Skin of body (tissue), 1 donor: ENCODE measurements at regions not wholly inside any gene's neighbourhood (a gene's known extent, or its start where the extent isn't known, plus 50 kb on each side); places are given as distances from the start of the nearest gene placed in this dataset.
A peak's percentile ranks its signal among the peaks of the same experiment; 100 is the strongest.
"Not testable (repeated sequence)": the region's sequence is repeated elsewhere in the genome, so short reads cannot be mapped to it uniquely, and the experiment has no call there.

Source experiments
- DNase-seq: peaks from one replicate; lab custom pipeline; 2025; lab: John Stamatoyannopoulos, UW

DNA sequence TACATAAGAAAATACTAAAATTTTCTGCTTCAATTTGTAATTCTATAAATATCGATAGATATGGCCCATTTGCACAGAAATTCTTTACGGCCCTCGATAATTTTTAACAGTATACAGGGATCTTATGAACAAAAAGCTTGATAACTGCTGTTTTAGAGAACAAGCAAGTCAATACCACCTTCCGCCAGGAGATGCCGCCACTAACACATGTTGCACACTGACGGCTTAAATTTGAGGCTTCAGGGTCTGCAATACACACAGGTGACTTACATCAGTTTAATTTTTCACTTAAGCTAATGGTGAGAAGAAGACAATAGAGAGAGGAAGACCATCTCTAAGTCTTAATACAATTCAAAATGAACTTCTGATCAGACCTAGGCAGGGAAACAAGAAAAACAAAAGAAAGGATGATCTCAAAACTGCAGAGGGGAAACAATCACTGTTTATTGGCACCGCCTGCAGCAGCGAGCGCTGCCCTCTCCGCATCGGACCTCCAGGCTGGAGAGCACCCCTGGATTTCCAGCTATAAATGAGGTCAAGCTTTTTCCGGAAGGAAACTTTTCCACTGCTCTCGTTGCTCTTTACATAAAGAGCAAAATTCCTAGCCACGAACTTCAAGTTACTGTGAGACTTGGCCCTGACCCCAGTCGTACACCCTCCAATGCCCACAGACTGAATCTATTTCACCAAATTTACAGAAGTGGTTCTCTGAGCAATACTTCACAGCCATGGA is 53.9 kb downstream of the OTOR start:
- peak; percentile 28 for DNase-seq

DNA sequence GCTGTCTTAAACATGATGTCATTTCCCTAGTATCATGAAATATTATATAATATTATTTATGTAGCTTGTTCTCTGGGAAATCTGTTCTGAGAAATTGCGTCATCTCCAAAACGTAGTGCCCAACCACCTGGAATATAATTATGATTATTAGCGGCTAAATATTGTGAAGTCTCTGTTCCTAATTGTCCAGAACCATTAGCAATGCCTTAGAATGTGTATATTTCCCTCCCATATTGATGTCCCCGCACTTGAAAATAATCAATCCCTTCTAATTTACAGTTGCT is 54.4 kb downstream of the OTOR start:
- DNase-seq, result no peak

DNA sequence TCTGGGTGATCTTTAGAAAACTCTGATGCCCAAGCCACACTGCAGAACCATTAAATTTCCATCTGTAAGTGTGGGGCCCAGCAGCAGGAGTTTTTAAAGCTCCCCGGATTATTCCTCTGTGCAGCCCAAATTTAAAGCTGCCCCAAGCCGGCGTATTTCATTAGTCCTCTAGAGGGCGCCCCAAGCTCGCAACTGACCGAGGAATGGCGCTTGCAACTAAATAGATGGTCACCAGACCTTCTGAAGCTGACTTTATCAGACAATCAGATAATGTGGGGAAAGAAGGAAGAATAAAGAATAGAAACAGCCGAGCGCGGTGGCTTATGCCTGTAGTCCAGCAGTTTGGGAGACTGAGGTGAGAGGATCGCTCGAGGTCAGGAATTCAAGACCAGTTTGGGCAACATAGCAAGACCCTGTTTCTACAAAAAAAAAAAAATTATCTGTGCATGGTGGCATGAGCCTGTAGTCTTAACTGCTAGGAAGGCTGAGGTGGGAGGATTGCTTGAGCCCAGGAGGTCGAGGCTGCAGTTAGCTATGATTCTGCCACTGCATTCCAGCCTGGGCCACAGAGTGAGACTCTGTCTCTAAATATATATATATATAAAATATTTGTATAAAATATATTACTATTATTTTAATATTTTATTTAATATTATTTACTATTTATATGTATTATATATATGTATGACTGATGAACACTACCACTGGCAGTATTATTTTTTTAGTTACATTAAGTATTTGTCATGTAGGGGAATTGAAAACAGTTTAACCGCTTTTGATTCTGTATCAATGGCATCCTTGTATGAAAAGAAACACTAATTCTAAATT is 56.0 kb downstream of the OTOR start:
- DNase-seq, result peak; percentile 12

DNA sequence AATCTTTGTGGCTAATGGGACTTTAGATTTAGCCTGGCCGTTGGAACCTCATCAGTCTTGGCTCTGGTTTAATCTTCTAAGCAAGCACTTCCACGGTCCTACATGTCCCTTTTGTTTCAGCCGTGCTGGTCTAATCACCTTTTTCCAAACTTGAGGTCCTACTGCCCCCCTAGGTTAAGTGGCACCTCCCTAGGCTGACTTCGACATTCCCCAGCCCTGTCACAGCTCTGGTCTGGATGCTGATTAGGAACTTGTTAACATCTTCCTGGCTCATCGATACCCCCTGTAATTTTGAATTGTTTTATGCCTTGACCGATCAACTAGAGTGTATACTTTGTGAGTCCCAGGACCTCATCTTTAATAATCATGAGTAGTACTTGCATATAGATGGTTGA is 56.6 kb downstream of the OTOR start:
- no peak for DNase-seq

DNA sequence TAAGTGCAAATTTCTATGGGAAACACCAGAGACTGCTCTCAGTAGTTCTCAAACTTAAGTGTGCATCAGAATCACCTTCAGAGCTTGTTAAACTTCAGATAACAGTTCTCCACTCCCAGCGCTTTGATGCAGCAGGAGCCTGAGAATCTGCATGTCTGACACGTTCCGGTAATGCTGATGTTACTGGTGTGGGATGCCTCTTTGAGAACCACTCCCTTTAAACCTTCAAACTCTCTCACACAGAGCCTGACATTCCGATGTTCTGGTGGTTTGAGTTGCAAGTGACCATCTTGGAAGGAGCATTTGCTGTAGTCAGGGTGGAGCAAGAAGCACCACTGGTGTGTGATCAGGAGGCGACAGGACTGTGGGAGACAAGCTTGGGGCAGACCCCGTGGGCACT is 57.9 kb downstream of the OTOR start:
- DNase-seq, result no peak

DNA sequence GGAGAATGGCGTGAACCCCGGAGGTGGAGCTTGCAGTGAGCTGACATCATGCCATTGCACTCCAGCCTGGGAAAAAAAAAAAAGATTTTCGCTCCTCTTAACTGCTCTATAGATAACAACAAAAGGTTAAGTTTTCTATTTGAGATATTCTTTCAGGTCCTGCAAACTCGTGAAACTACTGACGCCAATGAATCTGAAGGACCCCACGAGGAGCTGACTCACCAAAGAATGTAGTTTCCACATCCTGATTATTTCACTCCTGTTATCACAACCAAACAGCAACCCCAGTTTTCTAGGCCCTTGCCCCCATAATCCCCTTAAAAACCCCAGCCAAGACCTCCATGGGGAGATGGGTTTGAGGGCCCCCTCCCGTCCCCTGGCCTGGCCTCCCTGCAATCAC is 58.7 kb downstream of the OTOR start:
- no peak for DNase-seq

DNA sequence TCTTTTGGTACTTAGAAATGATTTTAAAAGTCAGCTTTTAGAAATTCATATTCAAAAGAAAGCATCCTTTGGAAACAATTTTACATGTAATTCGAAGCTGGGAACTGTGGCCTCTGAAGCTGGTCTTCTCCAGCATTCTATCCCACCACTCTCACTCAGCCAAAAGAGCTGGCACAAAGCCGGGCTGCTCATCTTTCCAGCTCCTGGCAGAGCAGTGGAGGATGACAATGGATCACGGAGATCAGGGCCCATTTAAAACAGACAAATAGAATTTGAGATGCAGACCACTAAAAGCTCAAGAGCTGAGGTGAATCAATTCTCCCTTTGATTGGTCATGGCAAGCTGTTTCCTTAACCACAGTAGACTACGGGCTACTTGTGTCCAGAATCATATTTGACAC is 60.6 kb downstream of the OTOR start:
- no peak for DNase-seq

DNA sequence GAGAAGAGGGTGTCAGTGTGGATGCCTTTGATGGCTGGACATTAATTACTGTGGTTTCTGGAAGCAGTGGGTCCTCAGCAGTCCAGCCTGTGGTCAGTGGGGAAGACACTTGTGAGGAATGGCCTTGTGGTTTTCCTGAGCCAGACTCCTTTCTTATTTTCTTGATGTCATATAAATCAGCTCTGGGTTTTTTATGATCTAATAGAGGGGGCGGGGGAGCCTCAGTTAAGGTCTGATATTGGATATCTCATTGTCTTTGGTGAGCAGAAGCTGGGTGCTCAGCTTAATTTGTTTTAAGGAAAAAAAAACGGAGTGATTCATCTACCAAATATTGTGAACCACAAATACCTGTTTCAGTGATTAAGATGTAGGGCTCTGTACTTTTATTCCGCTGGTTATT is 62.1 kb downstream of the OTOR start:
- no peak for DNase-seq

DNA sequence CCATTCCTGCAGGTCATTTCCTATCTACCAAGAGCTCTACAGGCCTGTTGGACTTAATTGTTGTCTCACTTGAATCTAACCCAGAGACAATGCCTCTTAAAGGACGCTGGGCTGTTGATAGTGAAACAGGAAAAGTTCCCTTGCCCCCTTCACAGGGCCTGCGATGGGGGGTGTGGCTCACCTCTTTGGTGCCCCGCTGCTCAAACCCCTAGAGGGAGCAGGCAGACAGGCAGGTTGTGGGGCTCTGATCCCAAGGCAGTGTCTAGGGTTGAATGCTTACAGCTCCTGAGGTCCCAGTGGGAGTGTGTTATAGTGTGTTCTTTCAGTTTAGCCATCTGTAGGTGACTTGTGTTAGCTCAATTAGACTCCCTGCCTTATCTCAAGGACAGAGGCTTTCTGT is 68.0 kb downstream of the OTOR start:
- DNase-seq, result no peak

DNA sequence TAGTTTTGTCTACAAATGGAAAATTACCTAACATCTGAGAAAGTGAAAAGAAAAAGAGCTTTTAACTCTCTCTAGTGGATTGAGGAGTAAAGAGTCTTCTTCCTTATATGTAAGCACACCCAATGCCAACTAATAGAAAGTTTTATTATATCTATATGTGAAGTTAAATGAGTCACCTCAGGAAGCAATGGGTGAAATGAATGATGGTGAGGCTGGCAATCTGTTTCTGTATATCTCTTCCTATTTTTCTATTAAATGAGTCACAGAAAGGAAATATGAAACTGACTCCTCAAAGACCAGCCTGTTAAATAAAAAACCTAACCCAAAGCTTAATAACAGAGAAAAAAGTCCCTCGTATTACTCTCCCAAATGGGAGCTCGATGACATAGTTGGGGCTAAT is 71.3 kb downstream of the OTOR start:
- no peak for DNase-seq

DNA sequence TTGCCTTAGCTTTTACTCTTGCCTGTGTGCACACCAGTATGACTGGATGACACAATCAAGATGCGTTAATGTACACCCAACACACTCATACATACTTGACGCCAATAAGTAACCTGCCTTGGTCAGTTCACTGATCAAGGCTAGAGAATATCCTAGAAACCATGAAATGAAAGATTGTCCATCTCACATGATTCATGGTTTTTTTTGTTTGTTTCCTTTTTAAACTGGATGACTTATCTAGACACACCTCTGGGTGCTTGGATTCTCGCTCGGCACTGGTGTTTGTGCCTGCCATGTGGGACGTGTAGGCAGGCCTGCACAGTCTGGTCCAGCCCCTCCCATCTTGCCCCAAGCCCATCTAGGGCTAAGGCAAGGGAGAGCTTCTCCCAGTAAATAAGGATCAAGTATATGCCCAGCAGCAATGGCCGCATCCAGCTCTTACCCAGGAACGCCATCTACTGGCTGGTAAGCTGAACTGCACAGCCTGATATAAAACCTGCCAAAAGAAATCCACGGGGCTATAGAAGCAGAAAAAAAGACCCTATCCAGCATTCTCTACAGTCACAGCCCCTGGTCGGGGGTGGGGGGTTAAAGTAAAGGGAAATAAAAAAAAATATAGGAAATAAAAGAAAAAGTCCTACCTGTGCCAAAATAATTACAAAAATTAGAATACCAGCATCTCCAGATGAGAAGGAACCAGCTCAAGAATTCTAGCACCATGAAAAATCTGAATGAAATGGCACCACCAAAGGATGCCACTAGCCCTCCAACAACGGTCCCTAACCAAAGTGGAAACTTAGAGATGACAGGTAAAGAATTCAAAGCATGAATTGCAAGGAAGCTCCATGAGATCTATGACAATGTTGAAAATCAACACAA is 73.3 kb downstream of the OTOR start:
- no peak for DNase-seq

DNA sequence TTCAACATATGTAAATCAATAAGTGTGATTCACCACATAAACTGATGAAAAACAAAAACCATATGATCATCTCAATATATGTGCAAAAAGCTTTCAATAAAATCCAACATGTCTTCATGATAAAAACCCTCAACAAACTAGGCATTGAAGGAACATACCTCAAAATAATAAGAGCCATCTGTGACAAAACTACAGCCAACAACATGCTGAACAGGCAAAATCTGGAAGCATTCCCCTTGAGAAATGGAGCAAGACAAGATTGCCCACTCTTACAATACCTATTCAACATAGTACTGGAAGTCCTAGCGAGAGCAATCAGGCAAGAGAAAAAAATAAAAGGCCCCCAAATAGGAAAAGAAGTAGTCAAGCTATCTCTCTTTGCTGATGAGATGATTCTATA is 76.5 kb downstream of the OTOR start:
- DNase-seq, result no peak

DNA sequence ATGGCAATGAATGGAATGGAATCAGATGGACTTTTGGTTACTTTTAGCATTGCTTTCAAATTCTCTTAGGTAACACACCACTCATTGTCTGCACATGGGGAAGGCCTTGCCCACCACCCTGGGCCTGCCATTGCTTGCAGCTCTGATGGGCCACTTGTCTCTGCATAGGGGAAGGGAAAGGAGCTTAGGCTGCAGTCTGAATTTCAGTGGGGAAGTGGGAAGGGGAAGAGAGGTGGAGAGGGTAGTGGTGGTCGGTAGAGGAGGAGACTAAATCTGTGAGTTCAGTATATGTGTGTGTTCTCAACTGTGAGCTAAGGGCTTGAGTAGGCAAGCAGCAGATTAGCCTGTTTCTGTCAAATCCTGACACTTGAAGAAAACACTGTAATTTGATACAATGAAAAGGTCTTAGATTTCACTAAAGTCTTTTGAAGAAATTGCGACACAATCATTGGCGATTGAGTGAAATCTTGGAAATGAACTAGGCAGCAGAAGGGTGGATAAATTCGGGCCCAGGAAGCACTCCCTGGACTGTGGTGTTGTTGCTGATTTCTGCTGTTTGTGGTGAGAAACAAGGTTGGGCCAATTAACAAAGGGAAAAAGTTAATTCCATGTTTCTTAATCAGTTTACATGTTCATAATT is 80.6 kb downstream of the OTOR start:
- DNase-seq, result no peak

DNA sequence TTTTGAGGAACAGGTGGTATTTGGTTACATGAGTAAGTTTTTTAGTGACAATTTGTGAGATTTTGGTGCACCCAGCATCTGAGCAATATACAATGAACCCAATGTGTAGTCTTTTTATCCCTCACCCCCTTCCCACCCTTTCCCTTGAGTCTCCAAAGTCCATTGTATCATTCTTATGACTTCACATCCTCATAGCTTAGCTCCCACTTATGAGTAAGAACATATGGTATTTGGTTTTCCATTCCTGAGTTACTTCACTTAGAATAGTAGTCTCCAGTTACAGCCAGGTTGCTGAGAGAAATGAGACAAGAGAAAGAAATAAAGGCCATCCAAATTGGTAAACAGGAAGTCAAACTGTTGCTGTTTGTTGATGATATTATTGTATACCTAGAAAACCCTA is 87.5 kb downstream of the OTOR start:
- not testable (repeated sequence) for DNase-seq

DNA sequence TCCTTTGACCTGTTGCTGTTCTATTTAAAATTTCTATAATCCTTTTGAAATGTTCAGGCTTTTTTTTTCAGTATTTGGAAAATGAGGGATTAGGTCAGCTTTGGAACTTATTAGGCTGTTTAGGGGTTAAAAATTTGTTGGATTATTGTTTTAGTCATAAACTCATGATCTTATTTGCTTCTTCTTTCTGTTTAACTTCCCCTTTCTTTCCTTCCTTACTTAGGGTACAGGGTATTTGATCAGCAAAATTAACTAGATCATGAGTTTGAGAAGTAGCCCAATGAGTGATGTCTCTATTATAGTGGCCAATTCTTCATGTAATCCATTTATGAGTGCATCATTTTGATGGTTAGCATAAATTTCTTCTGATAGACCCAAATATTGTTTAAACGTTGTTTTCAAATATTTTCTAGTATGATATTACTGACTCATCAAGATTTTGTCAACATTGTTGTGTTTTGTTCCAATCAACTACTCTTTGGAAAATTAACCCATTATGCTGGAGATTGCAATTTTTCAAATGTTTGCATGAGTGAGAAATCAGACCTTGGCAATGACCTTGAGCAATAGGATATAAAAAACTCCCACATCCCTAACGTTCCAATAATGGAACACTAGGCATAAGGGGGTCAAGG is 94.4 kb downstream of the OTOR start:
- no peak for DNase-seq

DNA sequence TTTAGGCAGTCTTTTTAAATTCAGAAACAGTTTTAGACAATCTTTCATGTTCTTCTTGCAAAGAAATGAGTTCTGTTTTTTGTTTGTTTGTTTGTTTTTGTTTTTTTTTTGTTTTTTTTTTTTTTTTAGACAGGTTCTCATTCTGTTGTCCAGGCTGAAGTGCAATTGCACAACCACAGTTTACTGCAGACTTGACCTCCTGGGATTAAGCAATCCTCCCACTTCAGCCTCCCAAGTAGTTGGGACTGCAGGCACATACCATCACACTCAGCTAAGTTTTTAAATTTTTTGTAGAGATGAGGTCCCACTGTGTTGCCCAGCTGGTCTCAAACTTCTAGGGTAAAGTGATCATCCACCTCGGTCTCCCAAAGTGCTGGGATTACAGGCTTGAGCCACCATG is 96.2 kb downstream of the OTOR start:
- DNase-seq, result no peak

DNA sequence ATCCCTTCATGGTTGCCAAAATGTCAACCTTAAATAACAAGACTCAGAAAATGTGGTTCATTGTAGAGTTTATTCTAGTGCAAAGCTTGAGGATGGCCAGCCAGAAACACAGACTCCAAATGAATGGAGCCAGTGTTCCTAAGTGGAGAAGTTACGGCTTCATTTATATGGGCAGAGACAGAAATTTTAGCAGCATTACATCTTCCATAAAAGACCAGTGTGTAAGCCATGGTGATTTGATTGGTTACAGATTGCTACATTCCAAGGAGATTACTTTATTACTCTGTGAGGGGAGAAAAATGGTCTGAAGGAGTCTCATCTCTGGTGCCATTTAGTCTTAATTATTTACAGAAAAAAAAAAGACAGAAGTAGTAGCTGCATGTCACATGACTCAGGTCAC is 97.8 kb downstream of the OTOR start:
- DNase-seq, result peak; percentile 63

DNA sequence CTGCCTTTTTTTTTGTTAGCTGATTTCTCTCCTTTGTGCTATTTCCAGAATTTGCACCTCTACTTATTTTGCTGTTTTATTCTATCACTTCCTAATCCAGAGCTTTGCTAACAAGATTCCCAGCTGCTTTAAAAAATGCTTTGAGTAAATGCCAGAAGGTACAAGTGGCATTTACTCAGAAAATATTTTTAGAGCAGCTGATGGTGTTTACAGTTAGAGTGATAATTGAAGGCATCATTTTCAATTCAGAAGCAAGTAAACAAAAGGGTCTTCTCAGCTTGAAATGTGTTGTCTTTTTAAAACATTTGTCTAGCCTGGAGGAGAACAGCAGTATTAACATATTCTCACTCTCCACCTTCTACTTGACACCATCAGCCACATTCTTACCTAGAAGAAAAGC is 99.9 kb downstream of the OTOR start:
- DNase-seq, result no peak

DNA sequence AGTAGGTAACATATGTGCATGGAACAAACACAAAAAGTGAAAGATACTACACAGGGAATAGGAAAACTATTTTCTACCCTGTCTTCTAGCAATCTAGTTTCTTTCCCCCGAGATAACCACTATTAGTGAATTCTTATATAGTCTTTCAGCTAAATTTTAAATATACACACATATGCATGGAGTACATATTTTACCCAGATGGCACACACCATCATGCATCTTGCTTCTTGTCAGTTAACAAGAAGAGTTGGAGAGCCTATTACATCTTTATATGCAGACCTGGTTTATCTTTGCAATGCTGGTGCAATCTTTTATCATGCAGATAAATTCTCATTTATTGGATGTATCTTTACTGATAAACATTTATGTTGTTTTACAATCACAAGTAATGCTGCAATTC is 100.4 kb downstream of the OTOR start:
- no peak for DNase-seq

DNA sequence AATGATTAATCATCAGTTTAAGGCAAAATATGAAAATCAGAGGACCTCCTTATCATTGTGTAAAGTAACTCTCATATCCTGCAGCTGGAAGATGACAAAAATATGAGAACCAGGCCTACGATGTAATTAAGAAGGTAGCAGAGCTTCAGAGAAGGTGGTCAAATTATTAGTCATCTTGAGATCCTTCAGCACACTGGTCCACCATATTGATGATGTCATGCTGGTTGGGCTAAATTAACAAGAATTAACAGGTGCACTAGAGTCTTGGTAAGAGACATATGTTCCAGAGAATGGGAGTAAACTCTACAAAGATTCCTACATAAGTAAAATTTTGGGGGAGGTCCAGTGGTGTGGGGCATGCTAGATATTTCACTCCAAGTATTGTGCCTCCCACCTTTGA is 112.8 kb downstream of the OTOR start:
- DNase-seq, result no peak

DNA sequence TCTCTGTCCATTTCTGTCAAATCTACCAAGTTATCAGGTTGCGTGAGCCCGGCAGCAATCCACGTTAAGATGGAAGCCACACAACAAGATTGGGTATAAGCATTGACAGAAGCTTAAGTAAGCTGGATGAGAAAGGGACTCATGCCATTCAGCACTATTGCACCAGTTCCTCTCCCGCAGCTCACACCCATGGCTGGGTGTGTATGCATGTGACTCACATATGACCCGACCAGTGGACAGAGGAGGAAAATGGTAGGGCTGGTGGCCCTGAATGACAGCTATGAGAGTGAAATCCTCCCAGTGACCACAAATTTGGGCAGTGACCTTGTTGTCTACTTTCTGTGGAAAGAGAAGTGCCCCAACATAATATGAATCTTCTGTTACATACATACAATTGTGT is 113.5 kb downstream of the OTOR start:
- no peak for DNase-seq
